ENCODE measurements at regions not wholly inside any gene's neighbourhood (a gene's known extent, or its start where the extent isn't known, plus 50 kb on each side); places are given as distances from the start of the nearest gene placed in this dataset.

DNA sequence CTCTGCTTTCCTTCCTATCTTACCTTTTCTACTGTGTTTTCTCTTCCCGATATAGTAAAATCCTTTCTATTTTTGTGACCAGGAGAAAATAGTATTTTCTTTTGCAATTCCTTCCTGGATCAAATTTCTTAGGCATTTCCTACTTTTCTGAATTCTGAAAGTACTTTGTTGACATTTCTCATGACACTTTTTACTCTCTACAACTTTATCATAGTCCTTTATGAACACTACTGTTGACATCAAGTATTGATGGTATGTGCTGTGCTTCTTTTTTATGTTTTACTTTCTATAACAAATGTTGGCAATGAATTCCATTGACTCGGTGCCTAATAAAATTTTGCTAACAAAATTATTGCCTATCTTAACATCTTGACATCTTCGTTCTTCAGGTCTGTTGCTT, 217.7 kb upstream of the TCF4 start (continued):
- TF ChIP-seq, protein P1, sequence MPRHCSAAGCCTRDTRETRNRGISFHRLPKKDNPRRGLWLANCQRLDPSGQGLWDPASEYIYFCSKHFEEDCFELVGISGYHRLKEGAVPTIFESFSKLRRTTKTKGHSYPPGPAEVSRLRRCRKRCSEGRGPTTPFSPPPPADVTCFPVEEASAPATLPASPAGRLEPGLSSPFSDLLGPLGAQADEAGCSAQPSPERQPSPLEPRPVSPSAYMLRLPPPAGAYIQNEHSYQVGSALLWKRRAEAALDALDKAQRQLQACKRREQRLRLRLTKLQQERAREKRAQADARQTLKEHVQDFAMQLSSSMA (CRISPR knock-in tag; IDR thresholded peaks at IDR 0.05): no peak
- no peak for TF ChIP-seq RFX7 (CRISPR knock-in tag; IDR thresholded peaks at IDR 0.05)

DNA sequence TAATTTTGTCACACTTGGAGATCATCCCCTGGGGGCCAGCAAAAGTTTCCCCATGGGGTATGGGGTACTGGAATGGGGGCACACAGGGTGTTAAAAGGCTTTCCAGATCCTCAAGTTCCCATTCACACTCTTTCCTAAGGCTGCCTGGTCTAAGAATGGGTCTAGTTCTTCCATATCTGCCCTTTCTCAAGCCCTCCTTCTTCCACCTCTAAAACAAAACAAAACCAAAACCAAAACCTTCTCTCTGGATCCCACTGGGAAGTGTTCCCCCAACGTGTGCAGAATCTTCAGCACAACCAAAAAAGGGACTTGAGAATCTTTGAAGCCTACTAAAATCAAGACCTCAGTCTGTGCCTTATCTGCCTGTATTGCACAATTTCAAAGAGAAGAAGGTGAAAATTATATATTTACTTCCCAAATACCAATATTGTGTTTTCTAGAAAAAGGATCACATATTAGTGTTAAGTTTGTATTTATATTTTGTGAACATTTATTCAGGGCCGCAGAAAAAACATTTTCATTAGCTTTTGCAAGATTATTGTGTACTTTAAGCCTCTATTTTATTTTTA, 207.2 kb upstream of the TCF4 start:
- in situ Hi-C loops (cut with MboI): loop anchor here (25.0 kb wide), 1 partner anchor 558 kb away; no protein-coding TSS in a partner anchor

More for the DNA sequence above, 207.2 kb upstream of the TCF4 start:
- Histone ChIP-seq H3K79me2 (ENCODE audit: control insufficient read depth, insufficient read depth, low read length) (no peaks in the 10 kb centered on the region), H3K27me3 (ENCODE audit: control insufficient read depth in 2 of 2, insufficient read depth in 2 of 2, low read length in 2 of 2) (no peaks in the 10 kb centered on the region), H3K27ac (ENCODE audit: extremely low read depth, low read depth, low read length) (no peak overlapping the region), H3K9me1 (ENCODE audit: control insufficient read depth, insufficient read depth, low read length) (no peaks in the 10 kb centered on the region), H4K20me1 (replicated peaks; ENCODE audit: control insufficient read depth, insufficient read depth, low read length) (no peaks in the 10 kb centered on the region), H3K36me3 (ENCODE audit: control insufficient read depth, insufficient read depth, low read length) (no peaks in the 10 kb centered on the region), H3K9me3 (replicated peaks; ENCODE audit: control insufficient read depth, insufficient read depth, low read depth, low read length) (no peaks in the 10 kb centered on the region), H3K4me2 (ENCODE audit: insufficient read depth, low read length) (peak overlapping the region; percentile 0; the same call in 1 of the 2 replicates), H3K9ac (ENCODE audit: insufficient read depth in 1 of 2, low read depth in 2 of 2, low read length in 2 of 2) (no peak overlapping the region), H3K4me3 (no peak overlapping the region), H2AFZ (ENCODE audit: low read depth, low read length) (no peak overlapping the region), H3K4me1 (replicated peaks in 1 of 2; ENCODE audit: control insufficient read depth in 2 of 2, insufficient read depth in 2 of 2, low read length in 2 of 2) (no peaks in the 10 kb centered on the region)
- TF ChIP-seq PYGO2 (tag; IDR thresholded peaks at IDR 0.05): no peak
- no peak for TF ChIP-seq DPF2 (IDR thresholded peaks at IDR 0.05)
- TF ChIP-seq TGIF2 (CRISPR knock-in tag; IDR thresholded peaks at IDR 0.05): no peak
- peak; percentile 80 for TF ChIP-seq CEBPB (tag; IDR thresholded peaks at IDR 0.05)
- no peak for TF ChIP-seq ZNF431 (CRISPR knock-in tag; IDR thresholded peaks at IDR 0.05)
- no peak for TF ChIP-seq CBX8 (IDR thresholded peaks at IDR 0.05; ENCODE audit: borderline replicate concordance, extremely low read depth, low read depth, low read length, poor library complexity, severe bottlenecking)
- TF ChIP-seq SRF (CRISPR knock-in tag; IDR thresholded peaks at IDR 0.05): no peak
- no peak for TF ChIP-seq NR4A1 (CRISPR knock-in tag; IDR thresholded peaks at IDR 0.05)
- no peak for TF ChIP-seq NR4A1 (tag; IDR thresholded peaks at IDR 0.05)
- no peak for TF ChIP-seq HOXB6 (CRISPR knock-in tag; IDR thresholded peaks at IDR 0.05; ENCODE audit: borderline replicate concordance)
- TF ChIP-seq, protein P2, sequence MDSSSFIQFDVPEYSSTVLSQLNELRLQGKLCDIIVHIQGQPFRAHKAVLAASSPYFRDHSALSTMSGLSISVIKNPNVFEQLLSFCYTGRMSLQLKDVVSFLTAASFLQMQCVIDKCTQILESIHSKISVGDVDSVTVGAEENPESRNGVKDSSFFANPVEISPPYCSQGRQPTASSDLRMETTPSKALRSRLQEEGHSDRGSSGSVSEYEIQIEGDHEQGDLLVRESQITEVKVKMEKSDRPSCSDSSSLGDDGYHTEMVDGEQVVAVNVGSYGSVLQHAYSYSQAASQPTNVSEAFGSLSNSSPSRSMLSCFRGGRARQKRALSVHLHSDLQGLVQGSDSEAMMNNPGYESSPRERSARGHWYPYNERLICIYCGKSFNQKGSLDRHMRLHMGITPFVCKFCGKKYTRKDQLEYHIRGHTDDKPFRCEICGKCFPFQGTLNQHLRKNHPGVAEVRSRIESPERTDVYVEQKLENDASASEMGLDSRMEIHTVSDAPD (CRISPR knock-in tag; IDR thresholded peaks at IDR 0.05): no peak
- TF ChIP-seq ZNF263 (CRISPR knock-in tag; IDR thresholded peaks at IDR 0.05; ENCODE audit: borderline replicate concordance): no peak
- TF ChIP-seq HCFC1 (IDR thresholded peaks at IDR 0.05; ENCODE audit: low read depth, low read length): no peak
- TF ChIP-seq, protein P1 (CRISPR knock-in tag; IDR thresholded peaks at IDR 0.05): no peak
- no peak for TF ChIP-seq NR2F6 (CRISPR knock-in tag; IDR thresholded peaks at IDR 0.05)
- TF ChIP-seq ZNF12 (CRISPR knock-in tag; IDR thresholded peaks at IDR 0.05): no peak
- no peak for TF ChIP-seq SMARCA4 (IDR thresholded peaks at IDR 0.05)
- TF ChIP-seq CEBPG (CRISPR knock-in tag; IDR thresholded peaks at IDR 0.05): no peak
- peak; percentile 32 to 86; a peak in 3 of 4 replicates for TF ChIP-seq CEBPG (tag; conservative IDR thresholded peaks at IDR 0.05 in 1 of 2, IDR thresholded peaks at IDR 0.05 in 1 of 2)
- 10% methylated on average over 2 of the region's 2 CpGs for WGBS (ENCODE audit: insufficient coverage, low coverage, missing lambda C conversion rate)
- CTCF ChIA-PET (ENCODE audit: low intra/inter-chr PET ratio): no interaction called here
- intact Hi-C loops (cut with micrococcal nuclease): no loop called here
- no TSS peak for BruUV-seq (replicated peaks)
- FAIRE-seq: no peak
- no peak for DNase-seq (ENCODE audit: extremely low read depth in 1 of 4, low spot score in 3 of 4)
- POLR2A ChIA-PET: no interaction called here
- ATAC-seq: no peak
